Hematopoietic multipotent progenitor cell treated with erythropoietin and hydrocortisone succinate and interleukin-3 and kit ligand, for 15 days (in vitro differentiated cells): ENCODE measurements at regions not wholly inside any gene's neighbourhood (a gene's known extent, or its start where the extent isn't known, plus 50 kb on each side); places are given as distances from the start of the nearest gene placed in this dataset.

ENCODE experiments used
- DNase-seq: peaks from one replicate; pipeline ENCODE4 v3.0.0-alpha.2; 2015; ENCODE audit warnings: low spot score

DNA sequence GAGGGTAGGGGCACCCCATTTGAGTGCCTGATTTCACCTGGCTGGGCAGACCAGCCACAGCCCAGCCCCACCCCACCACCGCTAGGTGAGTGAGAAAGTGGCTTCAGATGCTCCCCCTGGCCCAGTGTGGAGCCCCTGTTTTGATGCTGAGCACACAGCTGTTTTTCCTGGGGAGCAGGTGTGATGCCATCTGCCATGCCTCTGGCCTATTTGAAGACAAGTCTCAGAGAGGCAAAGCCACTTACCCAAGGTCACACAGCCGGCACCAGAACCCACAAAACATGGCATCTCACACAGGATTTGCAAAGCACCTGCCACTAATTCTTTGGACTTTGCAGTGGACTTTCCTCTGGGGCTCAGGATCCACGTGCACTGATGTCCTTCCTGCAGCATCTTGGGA, 131.3 kb downstream of the INHBB start:
- DNase-seq, result no peak

DNA sequence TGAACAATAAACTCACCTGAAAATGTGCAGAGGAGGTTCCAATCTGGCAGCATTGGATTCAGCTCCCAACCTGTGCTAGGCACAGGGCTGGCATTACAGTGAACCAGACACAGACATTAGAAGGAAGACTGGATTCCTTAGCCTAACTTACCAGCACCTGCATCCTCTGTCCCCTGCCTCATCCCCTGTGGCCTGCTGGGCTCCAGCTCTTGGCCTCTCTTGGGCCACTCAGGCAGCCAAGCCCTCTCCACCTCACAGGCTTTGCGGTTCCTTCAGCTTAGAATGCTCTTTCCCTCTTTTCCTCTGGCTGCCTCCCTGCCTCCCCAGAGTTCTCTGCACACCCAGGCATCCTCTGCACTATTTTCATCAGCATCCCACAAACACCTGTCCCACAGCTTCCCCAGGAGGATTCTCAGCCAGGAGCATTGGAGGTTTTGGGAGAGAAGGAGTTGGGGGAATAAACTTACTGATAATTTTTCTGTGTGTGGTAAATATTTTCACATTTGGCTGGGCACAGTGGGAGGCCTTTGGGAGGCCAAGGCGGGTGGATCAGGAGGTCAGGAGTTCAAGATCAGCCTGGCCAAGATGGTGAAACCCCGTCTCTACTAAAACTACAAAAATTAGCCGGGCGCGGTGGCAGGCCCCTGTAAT, 132.0 kb downstream of the INHBB start:
- no peak for DNase-seq

DNA sequence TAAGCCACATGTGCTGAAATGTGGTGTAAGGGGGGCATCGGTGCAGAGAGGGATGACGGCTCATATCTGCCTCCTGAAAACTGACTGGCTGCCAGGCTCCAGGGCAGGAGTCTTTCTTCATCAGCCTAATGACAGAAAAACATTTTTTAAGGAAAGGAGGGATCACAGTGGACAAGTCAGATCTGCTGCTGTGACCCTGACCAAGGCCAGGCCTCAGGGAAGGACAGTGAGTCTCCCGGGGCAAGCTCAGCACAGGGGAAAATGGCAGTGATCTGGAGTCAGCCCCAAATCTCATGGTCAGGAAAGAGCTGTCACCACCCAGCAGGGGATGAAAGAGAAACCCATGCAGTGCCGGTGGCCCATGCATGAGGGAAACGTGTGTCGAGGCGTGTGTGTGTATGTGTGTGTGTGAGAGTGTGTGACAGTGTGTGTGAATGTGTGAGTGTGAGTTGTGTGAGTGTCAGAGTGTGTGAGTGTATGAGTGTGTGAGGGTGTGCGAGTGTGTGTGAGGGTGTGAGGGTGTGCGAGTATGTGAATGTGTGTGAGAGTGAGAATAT, 134.5 kb downstream of the INHBB start:
- DNase-seq, result no peak

DNA sequence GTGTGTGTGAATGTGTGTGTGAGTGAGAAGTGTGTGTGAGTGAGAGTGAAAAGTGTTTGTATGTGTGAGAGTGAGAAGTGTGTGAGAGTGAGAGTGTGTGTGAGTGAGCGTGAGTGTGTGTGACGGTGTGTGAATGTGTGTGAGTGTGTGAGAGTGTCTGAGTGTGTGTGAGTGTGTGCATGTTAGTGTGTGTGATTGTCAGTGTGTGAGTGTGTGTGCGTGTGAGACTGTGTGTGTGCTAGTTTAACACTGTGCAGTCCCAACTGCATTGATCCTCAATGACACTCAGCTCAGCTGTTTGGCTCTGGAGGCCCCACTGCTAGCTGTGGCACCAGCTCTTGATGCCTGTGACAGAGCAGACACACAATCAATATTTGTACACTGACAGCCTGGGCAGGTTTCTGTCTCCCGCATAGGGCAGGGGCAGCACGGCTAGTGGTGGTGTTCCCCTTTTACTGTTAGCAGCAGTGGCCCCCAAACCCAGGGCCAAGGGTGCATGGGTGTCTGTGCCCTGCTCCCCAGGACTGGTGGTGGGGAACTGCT, 135.0 kb downstream of the INHBB start:
- DNase-seq, result no peak

DNA sequence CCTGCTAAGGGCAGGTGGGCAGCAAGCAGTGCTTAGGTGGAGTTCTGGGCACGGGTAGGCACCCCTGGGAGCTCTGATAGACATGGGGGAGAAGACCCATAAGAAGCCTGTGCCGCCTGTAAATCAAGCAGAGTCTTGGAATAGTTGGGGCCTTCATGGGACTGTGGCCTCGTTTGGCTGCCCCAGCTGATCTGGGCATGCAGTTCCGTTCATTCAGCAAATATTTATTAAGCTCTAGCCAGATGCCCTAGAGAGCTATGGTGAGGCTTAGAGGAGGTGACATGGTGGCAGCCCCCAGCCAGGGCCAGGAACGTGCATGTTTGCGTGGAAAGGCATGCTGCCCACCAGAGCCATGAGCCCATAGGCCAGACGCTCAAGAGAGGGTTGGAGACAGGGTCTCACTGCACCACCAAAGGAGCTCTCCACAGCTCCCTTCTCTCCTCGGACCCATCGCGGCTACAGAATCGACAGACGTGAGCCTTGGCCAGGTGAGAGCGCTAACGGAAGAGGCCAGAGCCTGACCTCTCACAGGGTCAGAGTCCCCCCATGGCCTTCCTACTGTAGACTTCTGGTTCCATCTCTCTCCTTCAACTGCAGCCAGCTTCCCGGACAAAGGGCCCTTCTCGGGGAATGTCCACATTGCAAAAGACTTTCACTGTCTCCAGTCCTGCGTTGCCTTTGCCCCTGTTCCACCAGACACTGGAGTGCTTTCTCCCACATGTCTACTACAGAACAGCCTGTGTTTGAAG, 135.7 kb downstream of the INHBB start:
- no peak for DNase-seq

DNA sequence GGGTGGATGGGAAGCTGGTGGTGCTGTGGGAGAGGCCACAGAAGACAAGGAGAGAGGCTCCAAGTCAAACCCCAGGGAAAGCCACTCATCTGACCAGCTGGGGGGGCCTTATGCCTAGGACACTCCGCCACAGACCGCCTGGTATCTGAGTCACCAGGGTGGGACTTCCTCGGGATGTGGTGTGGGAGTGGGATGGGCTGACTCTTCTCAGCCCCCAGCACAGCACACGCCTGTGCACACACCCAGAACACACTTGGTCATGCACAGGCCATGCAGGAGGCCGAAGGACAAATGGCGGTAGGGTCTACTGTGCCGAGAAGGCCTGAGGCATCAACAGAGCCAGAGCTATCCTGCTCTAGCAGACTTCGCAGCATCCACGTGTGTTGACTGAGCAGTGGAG, 136.4 kb downstream of the INHBB start:
- DNase-seq, result no peak

DNA sequence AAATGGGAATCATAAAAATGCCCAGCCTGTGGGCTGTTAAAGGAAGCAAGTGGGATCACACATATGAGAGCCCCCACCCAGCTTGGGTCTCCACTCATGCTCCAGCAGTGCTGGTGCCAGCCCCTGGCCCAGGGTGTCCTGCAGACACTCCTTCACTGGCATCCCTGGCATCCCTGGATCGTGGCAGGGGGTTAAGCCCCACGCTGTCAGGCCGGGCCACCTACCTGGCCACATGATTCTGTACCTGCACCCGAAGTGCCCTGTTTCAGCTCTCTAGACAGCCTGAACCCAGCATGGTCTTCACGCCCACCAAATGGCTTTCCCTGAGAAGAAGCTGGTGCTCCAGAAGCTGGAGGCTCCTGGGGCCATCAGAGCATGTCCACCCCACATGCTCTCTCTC, 137.4 kb downstream of the INHBB start:
- DNase-seq, result no peak

DNA sequence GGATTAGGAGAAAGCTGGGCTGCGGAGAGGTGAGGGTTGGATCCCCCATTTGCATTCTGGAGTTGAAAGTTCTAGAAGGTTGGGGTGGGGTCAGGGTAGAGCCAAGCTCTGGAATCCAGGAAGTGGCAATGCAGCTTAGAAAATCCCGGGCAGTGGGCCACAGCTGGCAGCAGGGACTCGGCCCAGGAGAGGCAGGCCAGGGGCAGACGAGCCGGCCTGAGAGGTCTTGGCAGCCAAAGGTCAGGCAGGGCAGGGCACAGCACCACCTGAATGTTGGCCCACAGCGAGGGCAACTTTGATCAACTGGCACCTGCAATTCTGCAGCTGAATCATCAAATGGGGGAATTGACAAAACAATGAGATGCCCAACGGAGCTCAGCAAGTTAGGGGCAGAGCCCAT, 139.2 kb downstream of the INHBB start:
- DNase-seq, result no peak

DNA sequence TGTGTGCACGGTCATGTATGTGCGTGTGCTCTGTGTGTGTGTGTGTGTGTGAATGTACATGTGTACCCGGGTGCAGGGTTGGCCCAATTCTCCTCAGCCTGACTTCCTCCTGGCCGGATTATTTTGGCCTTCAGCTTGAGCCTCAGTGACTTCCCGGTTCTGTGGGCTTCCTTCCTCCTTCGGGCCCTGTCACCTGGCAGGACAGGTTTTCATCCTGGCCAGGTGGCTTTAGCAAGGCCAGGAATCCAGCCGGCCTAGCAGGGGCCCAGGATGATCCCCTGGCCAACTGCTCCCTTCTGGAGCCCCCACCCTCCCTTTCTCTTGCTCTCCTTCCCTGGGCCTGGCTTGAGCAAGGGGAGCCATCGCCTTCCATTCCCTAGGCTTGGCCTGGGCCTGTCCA, 140.5 kb downstream of the INHBB start:
- DNase-seq, result no peak

DNA sequence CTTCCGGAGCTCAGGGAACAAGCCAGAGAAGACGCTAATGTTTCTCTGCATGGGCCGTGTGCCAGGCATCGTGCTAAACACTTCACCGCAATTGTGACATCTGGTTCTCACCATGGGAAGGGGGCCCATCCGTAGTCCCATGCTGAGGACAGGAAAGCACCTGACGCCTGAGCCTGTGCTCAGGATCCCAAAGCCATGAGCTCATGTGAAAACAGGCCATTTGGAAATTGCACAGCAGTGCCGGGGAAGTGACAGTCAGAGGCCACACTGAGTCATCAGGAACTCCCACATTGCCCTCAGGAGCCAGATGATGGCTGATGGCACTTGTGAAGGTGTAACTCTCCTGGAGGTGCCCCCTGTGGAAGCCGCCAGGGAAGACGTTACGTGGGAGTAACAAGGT, 141.0 kb downstream of the INHBB start:
- no peak for DNase-seq

DNA sequence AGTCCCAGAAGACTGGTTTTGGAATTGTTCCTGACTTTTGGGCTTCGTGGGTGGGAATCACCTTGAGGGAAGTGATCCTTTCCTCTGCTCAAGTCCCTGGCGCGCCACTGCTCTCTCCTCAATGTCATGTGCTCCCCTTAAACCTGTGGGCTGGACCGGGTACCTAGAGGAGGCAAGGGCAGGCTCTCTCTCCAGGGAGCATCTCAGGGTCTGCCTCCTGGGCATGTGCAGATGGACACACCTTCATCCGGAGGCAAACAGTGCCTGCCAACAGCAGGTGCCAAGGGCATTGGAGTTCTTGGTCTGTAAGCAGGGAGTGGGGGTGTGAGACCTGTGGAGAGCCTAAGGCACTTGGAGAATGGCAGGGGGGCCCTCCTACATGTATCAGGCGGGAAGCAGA, 142.6 kb downstream of the INHBB start:
- DNase-seq, result no peak

DNA sequence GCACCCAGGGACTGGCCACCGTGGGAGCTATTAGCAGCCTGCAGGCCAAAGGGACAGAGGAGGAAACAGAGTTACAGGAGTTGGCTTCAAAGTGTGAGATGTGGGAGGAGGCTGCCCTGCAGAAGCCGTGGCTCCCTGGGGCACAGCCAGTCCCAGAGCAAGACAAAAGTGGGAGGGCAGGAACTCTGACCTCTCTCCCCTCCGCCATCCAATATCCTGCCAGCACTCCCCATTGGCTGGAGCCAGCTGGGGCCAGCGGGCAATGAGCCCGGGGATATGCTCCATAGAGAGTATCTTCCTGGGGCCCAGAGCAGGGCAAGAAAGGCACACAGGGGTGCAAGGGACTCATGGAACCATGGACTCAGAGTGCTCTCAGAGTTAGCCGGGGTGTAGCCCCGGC, 143.1 kb downstream of the INHBB start:
- no peak for DNase-seq

DNA sequence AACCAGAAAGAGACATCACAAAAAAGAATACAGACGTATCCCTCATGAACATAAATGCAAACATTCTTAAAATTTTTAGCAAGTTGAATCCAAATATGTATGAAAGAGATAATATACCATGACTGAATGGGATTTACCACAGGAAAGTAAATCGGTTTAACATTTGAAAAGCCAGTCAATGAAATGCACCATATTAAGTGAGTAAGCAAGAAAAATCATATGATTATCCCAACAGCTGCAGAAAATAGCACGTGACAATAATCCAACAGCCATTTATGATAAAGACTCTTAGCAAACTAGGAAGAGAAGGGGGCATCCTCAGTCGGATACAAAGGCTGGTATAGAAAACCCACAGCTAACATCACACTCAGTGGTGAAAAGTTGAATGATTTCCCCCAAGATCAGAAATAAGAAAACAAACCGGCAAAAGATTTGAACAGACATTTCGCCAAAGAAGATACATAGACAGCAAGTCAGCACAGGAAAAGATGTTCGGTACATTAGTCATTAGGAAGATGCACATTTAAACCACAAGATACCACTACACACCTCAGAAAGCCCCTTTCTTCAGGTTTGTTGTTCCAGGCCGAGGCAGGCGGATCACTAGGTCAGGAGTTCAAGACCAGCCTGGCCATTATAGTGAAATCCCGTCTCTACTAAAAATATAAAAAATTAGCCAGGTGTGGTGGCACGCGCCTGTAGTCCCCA, 144.3 kb downstream of the INHBB start:
- no peak for DNase-seq

DNA sequence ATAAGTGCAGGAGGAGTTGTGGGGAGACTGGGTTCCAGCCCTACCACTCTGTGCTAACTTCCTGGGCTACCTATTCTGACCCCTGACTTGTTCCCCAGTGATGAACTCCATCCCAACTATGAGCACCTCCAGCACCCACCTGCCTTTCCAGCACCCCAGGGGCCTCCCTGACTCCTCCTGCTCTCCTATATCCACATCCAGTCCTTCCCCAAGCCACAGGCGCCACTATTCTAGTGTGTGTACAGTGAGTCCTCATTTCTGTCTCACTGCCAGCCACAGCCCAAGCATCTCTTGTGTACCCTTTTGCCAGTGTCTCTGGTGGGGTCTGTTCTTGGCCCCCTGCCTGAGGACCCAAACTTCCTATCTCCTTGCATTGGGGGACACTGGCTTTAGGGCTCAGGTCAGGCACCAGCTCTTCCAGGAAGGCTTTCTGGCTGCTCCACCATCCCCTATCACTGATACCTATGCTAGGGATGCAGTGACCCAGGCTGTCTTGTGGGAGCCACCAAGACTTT, 145.2 kb downstream of the INHBB start:
- DNase-seq, result no peak

DNA sequence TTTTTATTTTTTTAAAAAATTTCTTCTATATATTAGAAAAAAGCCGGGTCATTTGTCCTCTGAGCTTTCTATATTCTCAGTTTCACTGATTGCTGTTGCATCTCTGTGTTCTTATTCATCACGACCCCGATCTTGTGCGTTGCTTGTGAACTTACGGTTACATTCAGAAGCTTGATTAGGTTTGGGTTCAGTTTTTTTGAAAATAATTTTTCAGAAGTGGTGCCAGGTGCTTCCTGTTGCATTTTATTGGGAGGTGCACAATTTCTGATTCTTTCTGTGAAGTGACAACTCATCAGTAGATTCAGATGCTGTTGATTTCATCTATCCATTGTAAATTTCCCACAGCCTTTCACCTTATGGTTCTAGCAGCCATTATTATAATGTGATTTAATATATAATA, 147.3 kb downstream of the INHBB start:
- no peak for DNase-seq

DNA sequence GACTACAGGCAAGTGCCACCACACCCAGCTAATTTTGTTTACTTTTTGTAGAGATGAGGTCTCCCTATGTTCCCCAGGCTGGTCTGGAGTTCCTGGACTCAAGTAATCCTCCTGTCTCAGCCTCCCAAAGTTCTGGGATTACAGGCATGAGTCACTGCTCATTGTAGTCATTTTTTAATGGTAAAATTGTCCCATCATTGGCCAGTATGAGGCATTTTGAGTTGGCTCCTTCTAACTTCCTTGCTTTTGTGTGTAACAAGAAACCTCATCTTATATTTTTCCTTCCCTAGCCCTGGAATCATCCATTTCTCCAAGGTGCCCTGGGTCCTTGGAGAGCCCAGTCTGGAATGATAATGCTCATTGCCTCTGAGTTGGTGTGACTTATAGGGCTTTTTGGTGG, 148.5 kb downstream of the INHBB start:
- no peak for DNase-seq

DNA sequence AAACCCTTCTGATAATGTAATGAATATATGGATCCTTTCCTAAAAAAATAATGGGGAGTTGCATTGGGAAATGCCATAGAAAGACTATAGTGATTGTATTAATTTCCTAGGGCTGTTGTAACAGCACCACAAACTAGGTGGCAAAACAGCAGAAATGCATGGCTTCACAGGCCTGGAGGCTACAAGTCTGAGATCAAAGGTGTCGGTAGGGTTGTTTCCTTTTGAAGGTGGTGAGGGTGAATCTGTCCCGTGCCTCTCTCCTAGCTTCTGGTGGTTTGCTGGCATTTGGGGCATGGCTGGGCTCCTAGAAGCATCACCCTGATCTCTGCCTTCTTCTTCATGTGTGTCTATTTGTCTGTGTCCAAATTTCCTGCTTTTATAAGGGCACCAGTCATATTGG, 149.7 kb downstream of the INHBB start:
- no peak for DNase-seq

DNA sequence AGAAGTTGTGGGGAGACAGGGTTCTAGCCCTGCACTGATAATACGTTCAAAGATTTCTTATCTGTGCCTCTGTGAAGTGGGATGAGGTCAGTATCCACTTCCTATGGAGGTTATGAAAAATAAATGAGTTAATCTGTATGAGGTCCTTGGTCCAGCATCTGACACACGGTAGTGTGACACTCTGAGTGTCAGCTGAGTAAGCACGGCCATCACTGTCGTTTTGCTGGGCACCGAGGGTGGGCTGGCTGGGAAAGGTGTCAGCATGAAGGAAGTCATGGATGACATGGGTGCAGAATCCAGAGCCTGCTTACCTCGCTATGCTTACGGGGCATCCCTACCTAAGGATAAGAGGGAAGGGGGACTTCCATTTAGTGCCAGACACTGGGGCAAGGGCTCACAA, 150.3 kb downstream of the INHBB start:
- DNase-seq, result no peak

DNA sequence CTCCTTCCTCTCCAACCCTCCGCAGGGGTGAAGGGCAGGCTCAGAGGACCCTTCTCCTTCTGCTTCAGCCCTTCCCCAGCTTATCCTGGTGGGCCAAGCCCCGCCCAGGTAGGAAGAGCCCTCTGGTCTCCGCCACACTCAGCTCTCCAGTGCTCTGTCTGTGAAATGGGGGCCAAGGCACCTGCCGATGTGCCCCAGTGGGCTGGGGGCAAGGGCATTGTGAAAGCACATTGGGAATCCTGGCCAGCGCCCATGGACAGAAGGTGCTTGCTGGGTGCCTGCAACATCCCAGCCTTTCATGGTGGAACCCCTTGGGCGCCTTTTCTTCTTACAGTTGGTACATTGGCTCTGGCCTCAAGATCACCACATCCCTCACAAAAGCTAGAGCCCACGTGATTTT, 150.8 kb downstream of the INHBB start:
- no peak for DNase-seq

DNA sequence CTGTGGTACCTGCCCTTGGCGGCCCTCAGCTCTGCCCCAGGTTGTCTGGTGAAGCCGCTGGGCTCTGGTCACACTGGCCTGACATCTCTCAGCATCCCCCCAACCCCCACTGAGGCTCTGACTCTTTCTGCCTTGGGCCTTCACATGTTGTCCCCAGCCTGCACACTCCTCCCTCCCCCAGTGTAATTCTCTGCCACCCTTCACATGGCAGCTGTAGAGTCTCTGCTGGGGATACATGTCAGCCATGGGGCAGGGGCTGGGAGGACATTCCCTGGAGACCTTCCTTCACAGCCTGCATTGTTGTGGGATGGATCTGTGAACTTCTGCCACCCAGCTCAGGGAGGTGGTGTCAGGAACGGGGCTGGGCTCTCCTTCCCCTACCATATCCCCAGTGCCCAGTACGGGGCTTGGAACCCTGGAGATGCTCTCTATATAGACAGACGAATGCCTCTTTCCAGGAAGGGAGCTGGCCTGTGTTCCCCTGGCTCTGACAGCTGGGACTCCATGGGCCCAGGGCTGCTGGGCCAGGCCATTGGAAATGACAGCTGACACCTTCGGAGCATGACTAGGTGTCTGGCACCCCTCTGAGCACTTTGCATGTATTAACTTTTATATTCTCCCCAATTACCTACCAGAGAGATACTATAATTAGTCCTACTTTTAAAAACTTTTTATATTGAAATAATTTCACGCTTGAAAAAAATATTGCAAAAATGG, 151.5 kb downstream of the INHBB start:
- no peak for DNase-seq

DNA sequence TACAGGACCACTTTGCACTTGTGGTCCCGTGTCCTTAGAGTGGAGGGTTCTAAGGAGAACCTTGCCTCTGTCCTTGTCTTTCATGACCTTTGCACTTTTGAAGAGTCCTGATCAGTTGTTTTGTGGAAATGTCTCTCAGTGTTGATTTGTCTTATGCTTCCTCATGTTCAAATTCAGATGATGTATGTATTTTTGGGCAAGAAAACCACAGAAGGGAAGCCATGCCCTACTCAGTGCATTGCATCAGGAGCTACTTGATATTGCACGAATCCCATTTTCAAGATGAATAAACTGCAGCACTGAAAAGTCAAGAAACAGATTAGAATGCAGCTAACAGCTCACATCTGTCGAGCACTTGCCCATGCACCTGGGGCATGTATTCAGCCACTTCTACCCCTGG, 152.2 kb downstream of the INHBB start:
- DNase-seq, result no peak
